ENCODE measurements at regions not wholly inside any gene's neighbourhood (a gene's known extent, or its start where the extent isn't known, plus 50 kb on each side); places are given as distances from the start of the nearest gene placed in this dataset.
A peak's percentile ranks its signal among the peaks of the same experiment; 100 is the strongest.

GRCh38 chr12:124125203-124125871 is 152.3 kb downstream of the ZNF664 start:
- H3K27ac ChIP-seq, result no peak overlapping the region
- ChIA-PET CTCF (interaction anchor here (0.7 kb wide), 1 partner anchor 182 kb away, joined by 3 read pairs; no protein-coding TSS in a partner anchor), POLR2A (ENCODE audit: low non-redundant PET) (no interaction called here)
- peak; percentile 60 for DNase-seq (ENCODE audit: low spot score)
- no peak for TF ChIP-seq CTCF (conservative IDR thresholded peaks at IDR 0.05; ENCODE audit: low read depth)

GRCh38 chr12:124126950-124127655 is 154.1 kb downstream of the ZNF664 start:
- DNase-seq (ENCODE audit: low spot score), result no peak
- POLR2A ChIA-PET (ENCODE audit: low non-redundant PET), result interaction anchor here (0.5 kb wide), 1 partner anchor 40 kb away, joined by 5 read pairs; no protein-coding TSS in a partner anchor
- no peak for TF ChIP-seq CTCF (conservative IDR thresholded peaks at IDR 0.05; ENCODE audit: low read depth)
- no peak overlapping the region for H3K27ac ChIP-seq
- CTCF ChIA-PET, result interaction anchor here (0.8 kb wide), 1 partner anchor 173 kb away, joined by 3 read pairs; no protein-coding TSS in a partner anchor

- H3K27ac ChIP-seq, result no peak overlapping the region
- no peak for TF ChIP-seq CTCF (conservative IDR thresholded peaks at IDR 0.05; ENCODE audit: low read depth)
- no peak for DNase-seq (ENCODE audit: low spot score)
- ChIA-PET CTCF (interaction anchor here (0.6 to 0.7 kb wide), 2 partner anchors 184 to 273 kb away, joined by 3 read pairs; no protein-coding TSS in a partner anchor), POLR2A (ENCODE audit: low non-redundant PET) (no interaction called here)
Observed at GRCh38 chr12:124129132-124129531, 156.1 kb downstream of the ZNF664 start.

GRCh38 chr12:124130691-124131591 is 157.9 kb downstream of the ZNF664 start:
- ChIA-PET CTCF (interaction anchor here (0.7 kb wide), 1 partner anchor 39 kb away, joined by 5 read pairs; no protein-coding TSS in a partner anchor), POLR2A (ENCODE audit: low non-redundant PET) (no interaction called here)
- TF ChIP-seq CTCF (conservative IDR thresholded peaks at IDR 0.05; ENCODE audit: low read depth), result no peak
- H3K27ac ChIP-seq, result no peak overlapping the region
- no peak for DNase-seq (ENCODE audit: low spot score)

GRCh38 chr12:124131659-124132058 is 158.6 kb downstream of the ZNF664 start:
- DNase-seq (ENCODE audit: low spot score), result no peak
- CTCF ChIA-PET, result no interaction called here
- H3K27ac ChIP-seq, result no peak overlapping the region
- TF ChIP-seq CTCF (conservative IDR thresholded peaks at IDR 0.05; ENCODE audit: low read depth), result no peak
- POLR2A ChIA-PET (ENCODE audit: low non-redundant PET), result no interaction called here

GRCh38 chr12:124132530-124132929 is 159.5 kb downstream of the ZNF664 start:
- TF ChIP-seq CTCF (conservative IDR thresholded peaks at IDR 0.05; ENCODE audit: low read depth), result no peak
- ChIA-PET POLR2A (ENCODE audit: low non-redundant PET) (interaction anchor here (0.7 kb wide), 1 partner anchor 615 kb away, joined by 3 read pairs; no protein-coding TSS in a partner anchor), CTCF (no interaction called here)
- no peak overlapping the region for H3K27ac ChIP-seq
- DNase-seq (ENCODE audit: low spot score), result no peak
